Endodermal cell (in vitro differentiated cells): ENCODE measurements at regions not wholly inside any gene's neighbourhood (a gene's known extent, or its start where the extent isn't known, plus 50 kb on each side); places are given as distances from the start of the nearest gene placed in this dataset.

Experiments
- DNase-seq: peaks from one replicate; pipeline ENCODE4 v3.0.0-alpha.2; 2017
- H3K27ac ChIP-seq: 2 replicates; pipeline ENCODE4 v1.5.1; 2013; ENCODE audit warnings: mild to moderate bottlenecking, low read depth, low read length, moderate library complexity
- H3K27me3 ChIP-seq: 2 replicates; pipeline ENCODE4 v1.6.1; 2013; ENCODE audit warnings: mild to moderate bottlenecking, low read length, moderate library complexity; ENCODE audit not compliant: insufficient read depth, control insufficient read depth, poor library complexity, severe bottlenecking
- H3K36me3 ChIP-seq: 2 replicates; pipeline ENCODE4 v1.7.0; 2013; ENCODE audit warnings: mild to moderate bottlenecking, low read length, moderate library complexity; ENCODE audit not compliant: control insufficient read depth, insufficient read depth
- H3K4me1 ChIP-seq: one replicate; pipeline ENCODE4 v1.7.0; 2013; ENCODE audit warnings: low read length; ENCODE audit not compliant: control insufficient read depth, insufficient read depth
- H3K4me3 ChIP-seq: 2 replicates; pipeline ENCODE4 v1.5.1; 2013; ENCODE audit warnings: mild to moderate bottlenecking, low read length, moderate library complexity
- H3K9ac ChIP-seq: 2 replicates; pipeline ENCODE4 v1.6.1; 2013; ENCODE audit warnings: mild to moderate bottlenecking, low read length, moderate library complexity; ENCODE audit not compliant: poor library complexity, severe bottlenecking; ENCODE audit errors: extremely low read depth
- H3K9me3 ChIP-seq: 2 replicates; pipeline ENCODE4 v1.6.1; 2013; ENCODE audit warnings: mild to moderate bottlenecking, low read length, moderate library complexity; ENCODE audit not compliant: control insufficient read depth
- H3K27ac Mint-ChIP-seq: 2 replicates; pipeline ENCODE4 v1.8.0; 2020; ENCODE audit warnings: mixed read lengths
- H3K27me3 Mint-ChIP-seq: 2 replicates; pipeline ENCODE4 v1.8.0; 2021; ENCODE audit warnings: mild to moderate bottlenecking, mixed read lengths; ENCODE audit not compliant: insufficient read depth
- H3K36me3 Mint-ChIP-seq: 2 replicates; pipeline ENCODE4 v1.8.0; 2020; ENCODE audit warnings: low read depth, mixed read lengths
- H3K4me1 Mint-ChIP-seq: 2 replicates; pipeline ENCODE4 v1.8.0; 2020; ENCODE audit warnings: mixed read lengths
- H3K4me3 Mint-ChIP-seq: 2 replicates; pipeline ENCODE4 v1.8.0; 2020; ENCODE audit warnings: mild to moderate bottlenecking, moderate library complexity, mixed read lengths
- H3K9me3 Mint-ChIP-seq: 2 replicates; pipeline ENCODE4 v1.8.0; 2020; ENCODE audit warnings: mild to moderate bottlenecking, mixed read lengths
- CTCF ChIP-seq: fragments of 200-600 bp; sonication (generic); conservative IDR thresholded peaks from 2 replicates; pipeline ENCODE4 v1.5.0; 2021; ENCODE audit warnings: antibody characterized with exemption, mild to moderate bottlenecking
- WGBS, 2 experiments: methylation state at CpG; one replicate each; pipeline versions ENCODE4 v1.1.5 to v1.1.7; 2013; ENCODE audit warnings: missing lambda C conversion rate in 2 of 2, mixed read lengths in 1 of 2; ENCODE audit not compliant: insufficient coverage in 1 of 2, insufficient read length in 1 of 2; 5-methylcytosine and 5-hydroxymethylcytosine counted together

GRCh38 chr17:70610161-70610560 lies 440.8 kb downstream of the KCNJ2 start:
- no peak overlapping the region for H3K4me3 Mint-ChIP-seq
- H3K4me1 Mint-ChIP-seq: peaks cover 5% of the 10 kb centered on the region
- H3K36me3 Mint-ChIP-seq: no peaks in the 10 kb centered on the region
- no peaks in the 10 kb centered on the region for H3K27me3 ChIP-seq
- H3K4me3 ChIP-seq: no peak overlapping the region
- 95 to 97% methylated on average over 5 of the region's 5 CpGs for WGBS, 2 experiments
- H3K36me3 ChIP-seq: no peaks in the 10 kb centered on the region
- H3K9me3 Mint-ChIP-seq: no peaks in the 10 kb centered on the region
- no peak overlapping the region for H3K27ac Mint-ChIP-seq
- TF ChIP-seq CTCF: no peak
- no peaks in the 10 kb centered on the region for H3K9me3 ChIP-seq
- H3K27ac ChIP-seq: no peak overlapping the region
- H3K9ac ChIP-seq: no peak overlapping the region
- DNase-seq: no peak
- H3K4me1 ChIP-seq: no peaks in the 10 kb centered on the region
- no peaks in the 10 kb centered on the region for H3K27me3 Mint-ChIP-seq

GRCh38 chr17:70613681-70614080 lies 444.3 kb downstream of the KCNJ2 start:
- H3K4me3 ChIP-seq: no peak overlapping the region
- H3K27ac ChIP-seq: no peak overlapping the region
- no peak overlapping the region for H3K9ac ChIP-seq
- H3K36me3 ChIP-seq: no peaks in the 10 kb centered on the region
- no peaks in the 10 kb centered on the region for H3K4me1 ChIP-seq
- H3K36me3 Mint-ChIP-seq: no peaks in the 10 kb centered on the region
- peaks cover 4% of the 10 kb centered on the region for H3K4me1 Mint-ChIP-seq
- H3K27me3 ChIP-seq: no peaks in the 10 kb centered on the region
- no peak for TF ChIP-seq CTCF
- WGBS, 2 experiments: 94% methylated on average over 1 of the region's 1 CpG; no CpG with 5 or more reads in 1 of the 2 experiments
- no peak overlapping the region for H3K4me3 Mint-ChIP-seq
- H3K9me3 Mint-ChIP-seq: no peaks in the 10 kb centered on the region
- H3K27me3 Mint-ChIP-seq: no peaks in the 10 kb centered on the region
- no peak overlapping the region for H3K27ac Mint-ChIP-seq
- DNase-seq: no peak
- H3K9me3 ChIP-seq: no peaks in the 10 kb centered on the region

- Mint-ChIP-seq H3K9me3 (no peaks in the 10 kb centered on the region), H3K4me1 (no peaks in the 10 kb centered on the region), H3K4me3 (no peak overlapping the region), H3K27me3 (no peaks in the 10 kb centered on the region), H3K36me3 (no peaks in the 10 kb centered on the region), H3K27ac (no peak overlapping the region)
- no peak overlapping the region for H3K27ac ChIP-seq
- no peak overlapping the region for H3K9ac ChIP-seq
- H3K36me3 ChIP-seq: no peaks in the 10 kb centered on the region
- DNase-seq: no peak
- H3K27me3 ChIP-seq: no peaks in the 10 kb centered on the region
- 69 to 100% methylated on average over 2 of the region's 2 CpGs for WGBS, 2 experiments
- no peaks in the 10 kb centered on the region for H3K4me1 ChIP-seq
- H3K4me3 ChIP-seq: no peak overlapping the region
- no peak for TF ChIP-seq CTCF
- no peaks in the 10 kb centered on the region for H3K9me3 ChIP-seq
Observed at GRCh38 chr17:70615831-70616230, 446.5 kb downstream of the KCNJ2 start.
